A549 (cell line): ENCODE measurements at regions not wholly inside any gene's neighbourhood (a gene's known extent, or its start where the extent isn't known, plus 50 kb on each side); places are given as distances from the start of the nearest gene placed in this dataset.

Experiments
- ATAC-seq, 2 experiments: fragments of 200-7000 bp in 1 of 2; fragments of >200 bp in 1 of 2; cut with Nextera tagmentation in 1 of 2; cut with Tn5 transposase in 1 of 2; 3 replicates each; pipeline versions ENCODE4 v1.8.0 to v1.9.1; 2018 to 2020; ENCODE audit warnings: mild to moderate bottlenecking in 1 of 2, moderate library complexity in 1 of 2
- CTCF ChIA-PET: fragments of 300-600 bp; sonication (Branson Sonifier 250); formaldehyde crosslinking; extraction: SDS; loops from one replicate; lab custom pipeline; 2021; ENCODE audit warnings: antibody characterized with exemption, inconsistent platforms; lab: Yijun Ruan, JAX
- POLR2A ChIA-PET: fragments of 350-600 bp; formaldehyde crosslinking; extraction: SDS; loops from one replicate; lab custom pipeline; 2021; ENCODE audit warnings: antibody characterized with exemption, inconsistent platforms; lab: Yijun Ruan, JAX
- DNase-seq, 2 experiments: peaks; one replicate each; pipeline versions ENCODE4 v3.0.0 to v3.0.0-alpha.2; 2011 to 2016; ENCODE audit warnings: low read depth in 1 of 2, low spot score in 1 of 2
- FAIRE-seq: peaks from 2 replicates; lab custom pipeline; 2011; peaks lifted over from hg19 to GRCh38; lab: Jason Lieb, UNC
- H3K27ac ChIP-seq, 2 experiments: fragments of >200 bp; sonication (Bioruptor Twin); formaldehyde crosslinking; 3 replicates each; pipeline ENCODE4 v1.5.1; 2016 to 2017
- H3K4me1 ChIP-seq: fragments of >200 bp; sonication (Bioruptor Twin); formaldehyde crosslinking; 3 replicates; pipeline ENCODE4 v1.6.1; 2016
- H3K4me2 ChIP-seq: fragments of >200 bp; sonication (Bioruptor Twin); formaldehyde crosslinking; 3 replicates; pipeline ENCODE4 v1.6.1; 2016
- H3K4me3 ChIP-seq: fragments of >200 bp; sonication (Bioruptor Twin); formaldehyde crosslinking; 3 replicates; pipeline ENCODE4 v1.5.1; 2016
- H3K9me3 ChIP-seq: fragments of >200 bp; sonication (Bioruptor Twin); formaldehyde crosslinking; 3 replicates; pipeline ENCODE4 v1.6.1; 2016
- BCL3 ChIP-seq: fragments of >200 bp; sonication (Bioruptor Twin); formaldehyde crosslinking; IDR thresholded peaks from 3 replicates; pipeline ENCODE4 v1.6.1; 2016
- CBX8 ChIP-seq: fragments of 200-600 bp; sonication (generic); IDR thresholded peaks from 2 replicates; pipeline ENCODE4 v1.6.1; 2016
- CHD2 ChIP-seq: fragments of 150-350 bp; IDR thresholded peaks from 2 replicates; pipeline ENCODE4 v1.6.1; 2014; ENCODE audit warnings: low read length; ENCODE audit not compliant: partially characterized antibody
- EHF ChIP-seq: fragments of 250-450 bp; sonication (Bioruptor Pico); IDR thresholded peaks from 2 replicates; pipeline ENCODE4 v1.5.0; 2020; ENCODE audit warnings: mild to moderate bottlenecking
- EP300 ChIP-seq, 2 experiments: fragments of >200 bp; sonication (Bioruptor Twin); formaldehyde crosslinking; IDR thresholded peaks; 2 replicates in 1 of 2; 3 replicates in 1 of 2; pipeline ENCODE4 v1.6.1; 2016 to 2017
- FOSL2 ChIP-seq, 2 experiments: fragments of 450-650 bp in 1 of 2; fragments of >200 bp in 1 of 2; sonication (Bioruptor Twin) in 1 of 2; formaldehyde crosslinking; IDR thresholded peaks; 2 replicates each; pipeline versions ENCODE4 v1.5.0 to v1.6.1; 2016 to 2020; ENCODE audit warnings: mild to moderate bottlenecking in 1 of 2, moderate library complexity in 1 of 2
- HOXB13 ChIP-seq: fragments of 250-450 bp; sonication (Bioruptor Pico); IDR thresholded peaks from 2 replicates; pipeline ENCODE4 v1.5.0; 2020; ENCODE audit warnings: low read depth, mild to moderate bottlenecking, moderate library complexity
- HOXB5 ChIP-seq: fragments of 250-450 bp; sonication (Bioruptor Pico); IDR thresholded peaks from 2 replicates; pipeline ENCODE4 v1.5.0; 2020; ENCODE audit warnings: mild to moderate bottlenecking, moderate library complexity
- KDM1A ChIP-seq: fragments of 200-600 bp; sonication (generic); IDR thresholded peaks from 2 replicates; pipeline ENCODE4 v1.6.1; 2016; ENCODE audit warnings: low read depth, mild to moderate bottlenecking
- NFE2L2 ChIP-seq: fragments of 150-350 bp; conservative IDR thresholded peaks from 2 replicates; pipeline ENCODE4 v1.6.1; 2014; ENCODE audit warnings: low read length
- NPAS2 ChIP-seq: fragments of 250-450 bp; sonication (Bioruptor Pico); IDR thresholded peaks from 2 replicates; pipeline ENCODE4 v1.8.0; 2022; ENCODE audit warnings: mild to moderate bottlenecking, moderate library complexity, borderline replicate concordance
- NR3C1 ChIP-seq: fragments of >200 bp; sonication (Bioruptor Twin); formaldehyde crosslinking; IDR thresholded peaks from 3 replicates; pipeline ENCODE4 v1.6.1; 2017
- POLR2A ChIP-seq: IDR thresholded peaks from 2 replicates; pipeline ENCODE4 v1.6.1; 2012; ENCODE audit warnings: mild to moderate bottlenecking, low read length
- POLR2AphosphoS2 ChIP-seq: conservative IDR thresholded peaks from 2 replicates; pipeline ENCODE4 v1.6.1; 2012; ENCODE audit warnings: low read length, improper control_type of control experiment, inconsistent platforms
- RARB ChIP-seq: fragments of 250-450 bp; sonication (Bioruptor Pico); IDR thresholded peaks from 2 replicates; pipeline ENCODE4 v1.8.0; 2021; ENCODE audit warnings: mild to moderate bottlenecking, moderate library complexity
- TFCP2L1 ChIP-seq: fragments of 250-450 bp; sonication (Bioruptor Pico); IDR thresholded peaks from 2 replicates; pipeline ENCODE4 v1.5.0; 2021; ENCODE audit warnings: mild to moderate bottlenecking
- TP53 ChIP-seq: fragments of 250-450 bp; sonication (Bioruptor Pico); IDR thresholded peaks from 2 replicates; pipeline ENCODE4 v1.5.0; 2021; ENCODE audit warnings: mild to moderate bottlenecking, moderate library complexity
- ZFP36 ChIP-seq: fragments of 450-650 bp; IDR thresholded peaks from 2 replicates; pipeline ENCODE4 v1.6.1; 2014; ENCODE audit warnings: borderline replicate concordance; ENCODE audit not compliant: partially characterized antibody
- ZSCAN20 ChIP-seq: fragments of 250-450 bp; sonication (Bioruptor Pico); IDR thresholded peaks from 2 replicates; pipeline ENCODE4 v1.8.0; 2022; ENCODE audit warnings: mild to moderate bottlenecking, moderate library complexity
- WGBS: methylation state at CpG from one replicate; pipeline ENCODE4 v1.1.6; 2017; ENCODE audit errors: missing lambda C conversion rate; 5-methylcytosine and 5-hydroxymethylcytosine counted together
- TF ChIP-seq, protein P1 (sequence below): fragments of 200-600 bp; sonication (generic); IDR thresholded peaks from 2 replicates; pipeline ENCODE4 v1.6.1; 2016; ENCODE audit warnings: antibody characterized with exemption, mild to moderate bottlenecking, moderate library complexity

- H3K4me1 ChIP-seq: no peaks in the 10 kb centered on the region
- H3K27ac ChIP-seq: no peak overlapping the region
- ChIA-PET POLR2A (no interaction called here), CTCF (no interaction called here)
- no peak for DNase-seq
- no peak for FAIRE-seq
- no peak overlapping the region for H3K4me3 ChIP-seq
- 87% methylated on average over 24 of the region's 24 CpGs for WGBS
- peaks cover 12% of the 10 kb centered on the region; the same call in 2 of the 3 replicates for H3K9me3 ChIP-seq
- no peak overlapping the region for H3K4me2 ChIP-seq
- TF ChIP-seq TP53 (CRISPR knock-in tag): no peak
- TF ChIP-seq POLR2A: no peak
- TF ChIP-seq POLR2AphosphoS2: no peak
- no peak for TF ChIP-seq CBX8
- TF ChIP-seq KDM1A: no peak
- TF ChIP-seq BCL3: no peak
- no peak for TF ChIP-seq EHF (CRISPR knock-in tag)
- TF ChIP-seq HOXB13 (CRISPR knock-in tag): no peak
- no peak for TF ChIP-seq HOXB5 (CRISPR knock-in tag)
- TF ChIP-seq ZFP36: no peak
- TF ChIP-seq EP300 (IDR thresholded peaks at IDR 0.05): no peak
- no peak for TF ChIP-seq FOSL2 (IDR thresholded peaks at IDR 0.05)
- TF ChIP-seq FOSL2 (CRISPR knock-in tag; IDR thresholded peaks at IDR 0.05): no peak
- no peak for TF ChIP-seq TFCP2L1 (CRISPR knock-in tag)
- no peak for TF ChIP-seq NR3C1
- no peak for TF ChIP-seq NFE2L2
- TF ChIP-seq, protein P1, sequence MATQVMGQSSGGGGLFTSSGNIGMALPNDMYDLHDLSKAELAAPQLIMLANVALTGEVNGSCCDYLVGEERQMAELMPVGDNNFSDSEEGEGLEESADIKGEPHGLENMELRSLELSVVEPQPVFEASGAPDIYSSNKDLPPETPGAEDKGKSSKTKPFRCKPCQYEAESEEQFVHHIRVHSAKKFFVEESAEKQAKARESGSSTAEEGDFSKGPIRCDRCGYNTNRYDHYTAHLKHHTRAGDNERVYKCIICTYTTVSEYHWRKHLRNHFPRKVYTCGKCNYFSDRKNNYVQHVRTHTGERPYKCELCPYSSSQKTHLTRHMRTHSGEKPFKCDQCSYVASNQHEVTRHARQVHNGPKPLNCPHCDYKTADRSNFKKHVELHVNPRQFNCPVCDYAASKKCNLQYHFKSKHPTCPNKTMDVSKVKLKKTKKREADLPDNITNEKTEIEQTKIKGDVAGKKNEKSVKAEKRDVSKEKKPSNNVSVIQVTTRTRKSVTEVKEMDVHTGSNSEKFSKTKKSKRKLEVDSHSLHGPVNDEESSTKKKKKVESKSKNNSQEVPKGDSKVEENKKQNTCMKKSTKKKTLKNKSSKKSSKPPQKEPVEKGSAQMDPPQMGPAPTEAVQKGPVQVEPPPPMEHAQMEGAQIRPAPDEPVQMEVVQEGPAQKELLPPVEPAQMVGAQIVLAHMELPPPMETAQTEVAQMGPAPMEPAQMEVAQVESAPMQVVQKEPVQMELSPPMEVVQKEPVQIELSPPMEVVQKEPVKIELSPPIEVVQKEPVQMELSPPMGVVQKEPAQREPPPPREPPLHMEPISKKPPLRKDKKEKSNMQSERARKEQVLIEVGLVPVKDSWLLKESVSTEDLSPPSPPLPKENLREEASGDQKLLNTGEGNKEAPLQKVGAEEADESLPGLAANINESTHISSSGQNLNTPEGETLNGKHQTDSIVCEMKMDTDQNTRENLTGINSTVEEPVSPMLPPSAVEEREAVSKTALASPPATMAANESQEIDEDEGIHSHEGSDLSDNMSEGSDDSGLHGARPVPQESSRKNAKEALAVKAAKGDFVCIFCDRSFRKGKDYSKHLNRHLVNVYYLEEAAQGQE: no peak
- no peak for TF ChIP-seq RARB (CRISPR knock-in tag)
- no peak for TF ChIP-seq ZSCAN20
- TF ChIP-seq CHD2: no peak
- TF ChIP-seq, all 56 proteins: peak for 0
- ATAC-seq: no peak
These were observed 214.3 kb downstream of the CTTN start for GRCh38 chr11:70612459-70613141.

DNA sequence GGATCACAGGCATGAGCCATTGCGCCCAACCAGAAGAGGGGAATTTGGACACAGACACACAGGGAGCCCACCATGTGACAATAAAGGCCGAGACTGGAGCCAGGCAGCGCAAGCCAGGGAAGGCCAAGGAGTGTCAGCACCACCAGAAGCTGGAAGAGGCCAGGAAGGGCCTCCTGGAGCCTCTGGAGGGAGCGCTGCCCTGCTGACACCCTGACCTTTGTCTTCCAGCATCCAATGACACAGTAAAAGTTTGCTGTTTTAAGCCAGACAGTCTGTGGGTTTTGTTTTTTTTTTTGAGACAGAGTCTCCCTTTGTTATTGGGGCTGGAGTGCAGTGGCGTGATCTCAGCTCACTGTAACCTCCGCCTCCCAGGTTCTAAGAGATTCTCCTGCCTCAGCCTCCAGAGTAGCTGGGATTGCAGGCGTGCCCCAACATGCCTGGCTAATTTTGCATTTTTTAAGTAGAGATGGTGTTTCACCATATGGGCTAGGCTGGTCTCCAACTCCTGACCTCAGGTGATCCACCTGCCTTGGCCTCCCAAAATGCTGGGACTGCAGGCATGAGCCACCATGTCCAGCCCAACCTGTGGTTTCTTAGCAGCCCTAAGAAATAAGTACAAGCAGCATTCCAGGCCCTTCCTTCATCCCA is 215.8 kb downstream of the CTTN start:
- 87% methylated on average over 7 of the region's 7 CpGs for WGBS
- ChIA-PET POLR2A (no interaction called here), CTCF (interaction anchor here (0.6 kb wide), 1 partner anchor 200 kb away, joined by 3 read pairs; no protein-coding TSS in a partner anchor)
- ATAC-seq (no peak), FAIRE-seq (no peak), DNase-seq (no peak)
- H3K4me3 ChIP-seq: no peak overlapping the region
- H3K4me2 ChIP-seq: no peak overlapping the region
- H3K9me3 ChIP-seq: peaks cover 12% of the 10 kb centered on the region; the same call in 2 of the 3 replicates
- no peaks in the 10 kb centered on the region for H3K4me1 ChIP-seq
- TF ChIP-seq POLR2A: no peak
- TF ChIP-seq RARB (CRISPR knock-in tag): no peak
- TF ChIP-seq NPAS2 (CRISPR knock-in tag): no peak
- TF ChIP-seq ZSCAN20: no peak
- no peak overlapping the region for H3K27ac ChIP-seq
